ENCODE measurements at regions not wholly inside any gene's neighbourhood (a gene's known extent, or its start where the extent isn't known, plus 50 kb on each side); places are given as distances from the start of the nearest gene placed in this dataset.

DNA sequence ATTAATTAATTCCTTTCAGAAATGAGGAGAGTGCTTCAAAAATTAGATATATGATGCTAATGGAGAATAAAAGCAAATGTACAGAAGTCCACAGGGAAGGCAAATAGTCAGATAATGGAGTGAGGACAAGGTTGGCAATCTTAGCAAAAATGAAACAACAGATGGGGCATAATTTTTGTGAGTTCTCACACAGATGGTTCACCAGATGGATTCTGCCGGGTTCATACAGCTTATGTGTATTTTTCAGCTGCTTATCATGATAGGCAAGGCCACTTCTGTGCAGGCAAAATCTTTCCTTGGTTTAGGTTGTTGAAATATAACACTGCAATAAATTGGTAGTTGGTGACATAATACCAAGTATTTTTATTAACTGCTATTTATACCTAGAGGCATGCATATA lies 1539.0 kb upstream of the IGFBP7 start:
- TF ChIP-seq, protein P1, sequence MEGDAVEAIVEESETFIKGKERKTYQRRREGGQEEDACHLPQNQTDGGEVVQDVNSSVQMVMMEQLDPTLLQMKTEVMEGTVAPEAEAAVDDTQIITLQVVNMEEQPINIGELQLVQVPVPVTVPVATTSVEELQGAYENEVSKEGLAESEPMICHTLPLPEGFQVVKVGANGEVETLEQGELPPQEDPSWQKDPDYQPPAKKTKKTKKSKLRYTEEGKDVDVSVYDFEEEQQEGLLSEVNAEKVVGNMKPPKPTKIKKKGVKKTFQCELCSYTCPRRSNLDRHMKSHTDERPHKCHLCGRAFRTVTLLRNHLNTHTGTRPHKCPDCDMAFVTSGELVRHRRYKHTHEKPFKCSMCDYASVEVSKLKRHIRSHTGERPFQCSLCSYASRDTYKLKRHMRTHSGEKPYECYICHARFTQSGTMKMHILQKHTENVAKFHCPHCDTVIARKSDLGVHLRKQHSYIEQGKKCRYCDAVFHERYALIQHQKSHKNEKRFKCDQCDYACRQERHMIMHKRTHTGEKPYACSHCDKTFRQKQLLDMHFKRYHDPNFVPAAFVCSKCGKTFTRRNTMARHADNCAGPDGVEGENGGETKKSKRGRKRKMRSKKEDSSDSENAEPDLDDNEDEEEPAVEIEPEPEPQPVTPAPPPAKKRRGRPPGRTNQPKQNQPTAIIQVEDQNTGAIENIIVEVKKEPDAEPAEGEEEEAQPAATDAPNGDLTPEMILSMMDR (IDR thresholded peaks at IDR 0.05), result no peak
- no peak for TF ChIP-seq POLR2A (IDR thresholded peaks at IDR 0.05)
- TF ChIP-seq POLR2AphosphoS5 (IDR thresholded peaks at IDR 0.05), result no peak
